Liver (tissue), 8 donors: ENCODE measurements at regions not wholly inside any gene's neighbourhood (a gene's known extent, or its start where the extent isn't known, plus 50 kb on each side); places are given as distances from the start of the nearest gene placed in this dataset.

Experiments
- DNase-seq: peaks from one replicate; pipeline ENCODE4 v3.0.0-alpha.2; 2017; ENCODE audit warnings: low spot score
- H3K27ac ChIP-seq, 2 donors: one replicate each; pipeline ENCODE4 v1.7.0; 2013; ENCODE audit warnings: inconsistent platforms in 2 of 2, low read length in 2 of 2, control low read depth in 1 of 2, low read depth in 1 of 2, mild to moderate bottlenecking in 1 of 2
- H3K27me3 ChIP-seq, 4 donors: one replicate each; pipeline versions ENCODE4 v1.6.1 to v1.7.0; 2013; ENCODE audit warnings: low read length in 3 of 4, inconsistent platforms in 1 of 4, mild to moderate bottlenecking in 1 of 4, moderate library complexity in 1 of 4; ENCODE audit not compliant: control insufficient read depth in 4 of 4, insufficient read depth in 4 of 4
- H3K36me3 ChIP-seq, 4 donors: one replicate each; pipeline versions ENCODE4 v1.6.1 to v1.7.0; 2013; ENCODE audit warnings: low read length in 3 of 4, mild to moderate bottlenecking in 3 of 4, low read depth in 1 of 4, moderate library complexity in 1 of 4; ENCODE audit not compliant: control insufficient read depth in 4 of 4, insufficient read depth in 3 of 4
- H3K4me1 ChIP-seq, 4 donors: one replicate each; pipeline versions ENCODE4 v1.6.1 to v1.7.0; 2013; ENCODE audit warnings: low read length in 3 of 4, mild to moderate bottlenecking in 3 of 4, moderate library complexity in 1 of 4; ENCODE audit not compliant: control insufficient read depth in 4 of 4, insufficient read depth in 4 of 4
- H3K4me3 ChIP-seq, 3 donors: one replicate each; pipeline versions ENCODE4 v1.6.1 to v1.7.0; 2013; ENCODE audit warnings: low read length in 3 of 3, control low read depth in 1 of 3, low read depth in 1 of 3, mild to moderate bottlenecking in 1 of 3
- H3K9ac ChIP-seq, 2 donors: one replicate each; pipeline ENCODE4 v1.7.0; 2013; ENCODE audit warnings: low read length in 2 of 2, mild to moderate bottlenecking in 2 of 2, moderate library complexity in 2 of 2, control low read depth in 1 of 2, low read depth in 1 of 2
- H3K9me3 ChIP-seq, 4 donors: one replicate each; pipeline versions ENCODE4 v1.6.1 to v1.7.0; 2013; ENCODE audit warnings: low read length in 3 of 4; ENCODE audit not compliant: control insufficient read depth in 4 of 4
- CTCF ChIP-seq: fragments of 150-350 bp; IDR thresholded peaks from 2 replicates; pipeline ENCODE4 v1.5.1; 2017; ENCODE audit warnings: improper control_type of control experiment, low read depth, low read length; ENCODE audit not compliant: missing input control
- FOXA1 ChIP-seq: IDR thresholded peaks from 2 replicates; pipeline ENCODE4 v1.6.1; 2016; ENCODE audit warnings: antibody characterized with exemption
- FOXA2 ChIP-seq: IDR thresholded peaks from 2 replicates; pipeline ENCODE4 v1.6.1; 2016; ENCODE audit warnings: antibody characterized with exemption
- HNF4A ChIP-seq, 2 donors: conservative IDR thresholded peaks; 2 replicates each; pipeline ENCODE4 v1.6.1; 2016; ENCODE audit warnings: antibody characterized with exemption in 2 of 2, mild to moderate bottlenecking in 2 of 2
- HNF4G ChIP-seq: IDR thresholded peaks from 2 replicates; pipeline ENCODE4 v1.6.1; 2016; ENCODE audit warnings: antibody characterized with exemption
- JUND ChIP-seq, 2 donors: IDR thresholded peaks; 2 replicates each; pipeline ENCODE4 v1.6.1; 2016; ENCODE audit warnings: antibody characterized with exemption in 2 of 2
- MAX ChIP-seq: IDR thresholded peaks from 2 replicates; pipeline ENCODE4 v1.6.1; 2016; ENCODE audit warnings: antibody characterized with exemption
- NR2F2 ChIP-seq: IDR thresholded peaks from 2 replicates; pipeline ENCODE4 v1.6.1; 2016; ENCODE audit warnings: antibody characterized with exemption
- RAD21 ChIP-seq, 2 donors: IDR thresholded peaks; 2 replicates each; pipeline ENCODE4 v1.6.1; 2016; ENCODE audit warnings: antibody characterized with exemption in 2 of 2, mild to moderate bottlenecking in 2 of 2
- RXRA ChIP-seq, 2 donors: IDR thresholded peaks; 2 replicates each; pipeline ENCODE4 v1.6.1; 2017 to 2018; ENCODE audit warnings: antibody characterized with exemption in 2 of 2, mild to moderate bottlenecking in 1 of 2
- TAF1 ChIP-seq: conservative IDR thresholded peaks from 2 replicates; pipeline ENCODE4 v1.6.1; 2016; ENCODE audit warnings: antibody characterized with exemption, mild to moderate bottlenecking
- YY1 ChIP-seq: IDR thresholded peaks from 2 replicates; pipeline ENCODE4 v1.6.1; 2016; ENCODE audit warnings: antibody characterized with exemption, mild to moderate bottlenecking
- WGBS: extraction: QIAGEN DNeasy Blood & Tissue Kit; methylation state at CpG from one replicate; pipeline ENCODE4 v1.1.7; 2013; 5-methylcytosine and 5-hydroxymethylcytosine counted together
- TF ChIP-seq, protein P1 (sequence below): IDR thresholded peaks from 2 replicates; pipeline ENCODE4 v1.6.1; 2016; ENCODE audit warnings: antibody characterized with exemption, mild to moderate bottlenecking
- donor health status: healthy.
- donor health status: healthy.
- donor health status: healthy.
- donor health status: healthy.
- donor health status: healthy.

- no peak for TF ChIP-seq MAX
- no peak for TF ChIP-seq FOXA2
- no peak for TF ChIP-seq JUND (IDR thresholded peaks at IDR 0.05)
- TF ChIP-seq RXRA (IDR thresholded peaks at IDR 0.05): no peak
- no peak for TF ChIP-seq HNF4G
- TF ChIP-seq HNF4A (conservative IDR thresholded peaks at IDR 0.05): no peak
Observed at GRCh38 chr20:62549029-62549428, 73.2 kb upstream of the GATA5 start (continued).

DNA sequence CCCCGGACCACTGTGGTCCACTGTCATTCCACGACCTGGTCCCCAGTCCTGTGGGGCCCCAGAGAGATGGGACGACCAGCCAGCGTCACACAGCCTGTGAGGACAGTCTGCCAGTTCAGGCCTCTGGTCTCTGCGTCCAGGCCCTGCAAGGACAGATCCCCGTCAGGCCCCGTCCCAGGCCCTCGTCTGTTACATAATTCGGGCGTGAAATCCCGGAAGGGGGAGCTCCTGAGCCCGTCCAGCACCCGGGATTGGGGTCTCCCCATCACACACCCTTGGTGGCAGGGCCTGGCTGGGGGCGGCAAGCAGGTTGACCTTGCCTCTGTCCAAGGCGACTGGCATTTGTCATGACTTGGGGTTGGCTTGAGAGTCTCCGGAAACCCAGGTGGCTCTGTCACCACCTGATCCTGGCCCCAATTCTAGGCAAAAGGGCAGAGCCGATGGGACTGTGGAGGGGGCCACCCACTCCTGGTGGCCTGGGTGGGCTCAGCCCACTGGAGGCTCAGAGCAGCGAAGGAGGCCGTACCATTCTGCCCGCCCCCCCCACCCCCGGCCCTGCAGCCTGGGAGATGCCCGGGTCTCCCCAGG is 73.8 kb upstream of the GATA5 start:
- H3K9ac ChIP-seq: no peak overlapping the region
- DNase-seq: no peak
- WGBS: 70% methylated on average over 22 of the region's 22 CpGs
- TF ChIP-seq HNF4G (no peak), YY1 (no peak), FOXA2 (no peak), RAD21 (IDR thresholded peaks at IDR 0.05) (no peak), JUND (IDR thresholded peaks at IDR 0.05) (no peak), TAF1 (no peak)
- TF ChIP-seq, protein P1, sequence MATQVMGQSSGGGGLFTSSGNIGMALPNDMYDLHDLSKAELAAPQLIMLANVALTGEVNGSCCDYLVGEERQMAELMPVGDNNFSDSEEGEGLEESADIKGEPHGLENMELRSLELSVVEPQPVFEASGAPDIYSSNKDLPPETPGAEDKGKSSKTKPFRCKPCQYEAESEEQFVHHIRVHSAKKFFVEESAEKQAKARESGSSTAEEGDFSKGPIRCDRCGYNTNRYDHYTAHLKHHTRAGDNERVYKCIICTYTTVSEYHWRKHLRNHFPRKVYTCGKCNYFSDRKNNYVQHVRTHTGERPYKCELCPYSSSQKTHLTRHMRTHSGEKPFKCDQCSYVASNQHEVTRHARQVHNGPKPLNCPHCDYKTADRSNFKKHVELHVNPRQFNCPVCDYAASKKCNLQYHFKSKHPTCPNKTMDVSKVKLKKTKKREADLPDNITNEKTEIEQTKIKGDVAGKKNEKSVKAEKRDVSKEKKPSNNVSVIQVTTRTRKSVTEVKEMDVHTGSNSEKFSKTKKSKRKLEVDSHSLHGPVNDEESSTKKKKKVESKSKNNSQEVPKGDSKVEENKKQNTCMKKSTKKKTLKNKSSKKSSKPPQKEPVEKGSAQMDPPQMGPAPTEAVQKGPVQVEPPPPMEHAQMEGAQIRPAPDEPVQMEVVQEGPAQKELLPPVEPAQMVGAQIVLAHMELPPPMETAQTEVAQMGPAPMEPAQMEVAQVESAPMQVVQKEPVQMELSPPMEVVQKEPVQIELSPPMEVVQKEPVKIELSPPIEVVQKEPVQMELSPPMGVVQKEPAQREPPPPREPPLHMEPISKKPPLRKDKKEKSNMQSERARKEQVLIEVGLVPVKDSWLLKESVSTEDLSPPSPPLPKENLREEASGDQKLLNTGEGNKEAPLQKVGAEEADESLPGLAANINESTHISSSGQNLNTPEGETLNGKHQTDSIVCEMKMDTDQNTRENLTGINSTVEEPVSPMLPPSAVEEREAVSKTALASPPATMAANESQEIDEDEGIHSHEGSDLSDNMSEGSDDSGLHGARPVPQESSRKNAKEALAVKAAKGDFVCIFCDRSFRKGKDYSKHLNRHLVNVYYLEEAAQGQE: no peak
- peaks cover 0 to 5% (median 2%) of the 10 kb centered on the region in 4 donors for H3K27me3 ChIP-seq
- H3K4me3 ChIP-seq: no peak overlapping the region
- peaks cover 0 to 7% (median 0%) of the 10 kb centered on the region in 4 donors for H3K4me1 ChIP-seq
- peaks cover 0 to 3% (median under 1%) of the 10 kb centered on the region in 4 donors for H3K9me3 ChIP-seq
- H3K27ac ChIP-seq: no peak overlapping the region
- no peaks in the 10 kb centered on the region for H3K36me3 ChIP-seq

- Histone ChIP-seq H3K9ac (no peak overlapping the region), H3K27ac (no peak overlapping the region), H3K4me3 (no peak overlapping the region), H3K4me1 (peaks cover 0 to 7% (median 0%) of the 10 kb centered on the region in 4 donors), H3K36me3 (no peaks in the 10 kb centered on the region), H3K27me3 (peaks cover 0 to 5% (median 2%) of the 10 kb centered on the region in 4 donors), H3K9me3 (no peaks in the 10 kb centered on the region)
- no peak for DNase-seq
- no peak for TF ChIP-seq FOXA1
- no peak for TF ChIP-seq TAF1
- no peak for TF ChIP-seq NR2F2
- TF ChIP-seq CTCF: no peak
- WGBS: 15% methylated on average over 32 of the region's 32 CpGs
Observed at GRCh38 chr20:62550087-62550632, 74.4 kb upstream of the GATA5 start.
